ENCODE measurements at regions not wholly inside any gene's neighbourhood (a gene's known extent, or its start where the extent isn't known, plus 50 kb on each side); places are given as distances from the start of the nearest gene placed in this dataset.

GRCh38 chr9:29968831-29969230 lies 2395.6 kb upstream of the C9orf72 start (continued):
- TF ChIP-seq ZNF576 (CRISPR knock-in tag; IDR thresholded peaks at IDR 0.05) = no peak
- TF ChIP-seq CC2D1A (CRISPR knock-in tag; IDR thresholded peaks at IDR 0.05) = no peak

- no TSS peak for BruUV-seq (replicated peaks)
- FAIRE-seq = no peak
- H3K9me3 ChIP-seq (ENCODE audit: low read length) = no peaks in the 10 kb centered on the region
- no peaks in the 10 kb centered on the region for H3K36me3 ChIP-seq (replicated peaks in 1 of 2; ENCODE audit: control insufficient read depth in 1 of 2, insufficient read depth in 2 of 2, low read length in 2 of 2)
- no peaks in the 10 kb centered on the region for H3K27me3 ChIP-seq (ENCODE audit: control insufficient read depth in 1 of 2, insufficient read depth in 2 of 2, low read length in 2 of 2)
- no peak for DNase-seq (ENCODE audit: low spot score)
- in situ Hi-C loops (cut with HindIII; ENCODE audit: extremely low pct_ligation_motif_present, low pct_unique_long_range_greater_than_20kb) (no loop called here), intact Hi-C loops (cut with micrococcal nuclease; ENCODE audit: unreplicated experiment) (no loop called here)
- H3K4me1 ChIP-seq (ENCODE audit: insufficient read depth, low read length) = no peaks in the 10 kb centered on the region
- POLR2A ChIA-PET = no interaction called here
- ATAC-seq = no peak
- no peaks in the 10 kb centered on the region for H4K20me1 ChIP-seq (ENCODE audit: insufficient read depth, low read length)
- H3K4me2 ChIP-seq (ENCODE audit: low read depth, low read length) = no peak overlapping the region
- 11% methylated on average over 4 of the region's 5 CpGs for WGBS (ENCODE audit: low lambda C conversion rate)
- H3K9ac ChIP-seq (ENCODE audit: insufficient read depth, low read depth, low read length) = no peak overlapping the region
- H3K4me3 ChIP-seq (replicated peaks in 1 of 3; ENCODE audit: insufficient read depth in 1 of 3, low read depth in 2 of 3, low read length in 3 of 3) = no peak overlapping the region
- no peak overlapping the region for H2AFZ ChIP-seq (ENCODE audit: low read length)
- H3K27ac ChIP-seq (ENCODE audit: extremely low read length, insufficient read depth, low read length) = no peak overlapping the region
- H3K79me2 ChIP-seq (ENCODE audit: insufficient read depth, low read length) = no peaks in the 10 kb centered on the region
- CTCF ChIA-PET (ENCODE audit: low intra/inter-chr PET ratio, low total read pairs) = no interaction called here
- TF ChIP-seq ZNF784 (CRISPR knock-in tag; IDR thresholded peaks at IDR 0.05; ENCODE audit: borderline replicate concordance) (no peak), ZSCAN31 (CRISPR knock-in tag; IDR thresholded peaks at IDR 0.05; ENCODE audit: low read depth) (no peak), ZBTB7B (CRISPR knock-in tag; IDR thresholded peaks at IDR 0.05) (no peak), ZNF274 (CRISPR knock-in tag; IDR thresholded peaks at IDR 0.05) (no peak), ZNF772 (CRISPR knock-in tag; IDR thresholded peaks at IDR 0.05) (no peak), ZNF503 (CRISPR knock-in tag; IDR thresholded peaks at IDR 0.05) (no peak), TFDP2 (CRISPR knock-in tag; IDR thresholded peaks at IDR 0.05) (no peak), ZBTB25 (CRISPR knock-in tag; IDR thresholded peaks at IDR 0.05) (no peak), IRF9 (CRISPR knock-in tag; IDR thresholded peaks at IDR 0.05; ENCODE audit: borderline replicate concordance) (no peak), DNMT3B (CRISPR knock-in tag; conservative IDR thresholded peaks at IDR 0.05) (no peak), ZBTB42 (CRISPR knock-in tag; IDR thresholded peaks at IDR 0.05) (no peak), ZBTB46 (CRISPR knock-in tag; IDR thresholded peaks at IDR 0.05; ENCODE audit: borderline replicate concordance) (no peak)
Observed at GRCh38 chr9:29969408-29969807, 2396.1 kb upstream of the C9orf72 start.
